ENCODE measurements at regions not wholly inside any gene's neighbourhood (a gene's known extent, or its start where the extent isn't known, plus 50 kb on each side); places are given as distances from the start of the nearest gene placed in this dataset.

- Histone ChIP-seq H4K8ac (ENCODE audit: extremely low read depth, insufficient read depth, low read length) (no peak overlapping the region), H2BK20ac (ENCODE audit: low read length) (no peak overlapping the region), H3K4ac (replicated peaks; ENCODE audit: insufficient read length, low read depth, low read length) (no peak overlapping the region), H4K5ac (ENCODE audit: insufficient read length, low read depth, low read length) (no peak overlapping the region), H3K23me2 (ENCODE audit: low read depth, low read length) (no peaks in the 10 kb centered on the region), H3K79me1 (ENCODE audit: low read depth, low read length) (no peaks in the 10 kb centered on the region), H3K4me2 (ENCODE audit: insufficient read depth in 1 of 2, low read depth in 2 of 2, low read length in 2 of 2) (no peak overlapping the region), H3K4me3 (ENCODE audit: extremely low read depth in 1 of 4, insufficient read depth in 2 of 4, low read depth in 3 of 4, low read length in 4 of 4) (no peak overlapping the region), H3K9me3 (ENCODE audit: insufficient read depth in 2 of 2, low read depth in 1 of 2, low read length in 1 of 2) (no peaks in the 10 kb centered on the region; a peak in 1 of 4 replicates), H3K79me2 (ENCODE audit: control insufficient read depth in 1 of 2, insufficient read depth in 2 of 2, low read length in 2 of 2) (no peaks in the 10 kb centered on the region), H2BK15ac (ENCODE audit: low read length) (no peak overlapping the region), H3K14ac (ENCODE audit: insufficient read length) (no peak overlapping the region), H3K36me3 (ENCODE audit: control insufficient read depth in 2 of 4, insufficient read depth in 4 of 4, low read length in 3 of 4) (no peaks in the 10 kb centered on the region), H2AK5ac (ENCODE audit: low read depth, low read length) (no peak overlapping the region), H3K27ac (ENCODE audit: low read depth, low read length) (no peak overlapping the region), H3K18ac (ENCODE audit: extremely low read depth, low read length) (no peak overlapping the region), H4K91ac (replicated peaks; ENCODE audit: insufficient read length, low read length) (no peak overlapping the region), H3K9ac (replicated peaks in 1 of 4; ENCODE audit: extremely low read depth in 1 of 4, low read depth in 3 of 4, low read length in 3 of 4) (no peak overlapping the region), H3K4me1 (replicated peaks in 1 of 4; ENCODE audit: control insufficient read depth in 3 of 4, insufficient read depth in 4 of 4, low read length in 3 of 4) (no peaks in the 10 kb centered on the region), H3K27me3 (replicated peaks in 1 of 4; ENCODE audit: control insufficient read depth in 3 of 4, extremely low read depth in 1 of 4, insufficient read depth in 3 of 4, low read length in 3 of 4) (no peaks in the 10 kb centered on the region), H4K20me1 (replicated peaks in 1 of 2; ENCODE audit: control insufficient read depth in 1 of 2, insufficient read depth in 2 of 2, low read length in 2 of 2) (no peaks in the 10 kb centered on the region), H3K56ac (replicated peaks; ENCODE audit: insufficient read length, low read depth, low read length) (no peak overlapping the region), H2BK5ac (ENCODE audit: low read depth, low read length) (no peak overlapping the region), H2AFZ (ENCODE audit: low read length) (no peak overlapping the region), H2BK12ac (ENCODE audit: low read depth, low read length) (no peak overlapping the region), H2BK120ac (replicated peaks; ENCODE audit: low read depth, low read length) (no peak overlapping the region), H3K23ac (ENCODE audit: insufficient read length) (no peak overlapping the region)
- DNase-seq (ENCODE audit: low read depth in 1 of 2, low spot score in 2 of 2) (no peak), FAIRE-seq (no peak)
- ChIA-PET POLR2A (ENCODE audit: partially characterized antibody) (no interaction called here), CTCF (ENCODE audit: partially characterized antibody) (interaction anchor here (2.1 kb wide), 1 partner anchor 16 kb away, joined by 4 read pairs; no protein-coding TSS in a partner anchor)
- TF ChIP-seq SIRT6 (IDR thresholded peaks at IDR 0.05; ENCODE audit: low read length) (no peak), HDAC2 (IDR thresholded peaks at IDR 0.05; ENCODE audit: borderline replicate concordance in 1 of 2, low read depth in 2 of 2, low read length in 2 of 2) (no peak)
- WGBS, 2 experiments (ENCODE audit: extremely low coverage in 1 of 2, insufficient coverage in 1 of 2, insufficient read length in 1 of 2, insufficient replicate concordance in 2 of 2, low coverage in 1 of 2, low lambda C conversion rate in 2 of 2, missing lambda C conversion rate in 1 of 2), result 82% methylated on average over 1 of the region's 1 CpG; no CpG with 5 or more reads in 1 of the 2 experiments
Measured at GRCh38 chr5:27140831-27141230, 102.4 kb upstream of the CDH9 start.

Measured in H1 (cell line).